B cell (primary cell): ENCODE measurements at regions not wholly inside any gene's neighbourhood (a gene's known extent, or its start where the extent isn't known, plus 50 kb on each side); places are given as distances from the start of the nearest gene placed in this dataset.

Experiments
- ATAC-seq: fragments of 200-7000 bp; cut with Tn5 transposase; one replicate; pipeline ENCODE4 v1.10.0; 2021; ENCODE audit warnings: low read depth, mild to moderate bottlenecking, moderate number of reproducible peaks, moderate library complexity
- CTCF ChIA-PET: fragments of 350-600 bp; sonication (Branson Sonifier 250); formaldehyde crosslinking; loops from one replicate; lab custom pipeline; 2021; ENCODE audit warnings: antibody characterized with exemption, inconsistent platforms; lab: Charles Lee
- POLR2A ChIA-PET: fragments of 350-600 bp; sonication (Branson Sonifier 250); formaldehyde crosslinking; loops from one replicate; lab custom pipeline; 2021; ENCODE audit warnings: antibody characterized with exemption; lab: Charles Lee
- DNase-seq: peaks from one replicate; pipeline ENCODE4 v3.0.0; 2013
- H2AFZ ChIP-seq: 2 replicates; pipeline ENCODE4 v1.6.1; 2012; ENCODE audit warnings: mild to moderate bottlenecking, low read depth, low read length; ENCODE audit not compliant: insufficient read depth, poor library complexity, severe bottlenecking
- H3K27ac ChIP-seq, 2 donors: 1 replicate in 1 of 2; 2 replicates in 1 of 2; pipeline ENCODE4 v1.5.1; 2012 to 2013; ENCODE audit warnings: low read length in 2 of 2, mild to moderate bottlenecking in 2 of 2, moderate library complexity in 1 of 2
- H3K27me3 ChIP-seq, 4 experiments: fragments of 200-600 bp in 1 of 4; sonication (generic) in 1 of 4; replicated peaks in 1 of 4; 1 replicate in 2 of 4; 2 replicates in 2 of 4; pipeline versions ENCODE4 v1.6.1 to v1.7.0; 2013 to 2016; ENCODE audit warnings: low read length in 3 of 4, mild to moderate bottlenecking in 2 of 4, mixed read lengths in 1 of 4, moderate library complexity in 1 of 4; ENCODE audit not compliant: insufficient read depth in 4 of 4, control insufficient read depth in 3 of 4; ENCODE audit errors: control extremely low read depth in 1 of 4
- H3K36me3 ChIP-seq, 2 experiments: replicated peaks in 1 of 2; 1 replicate in 1 of 2; 2 replicates in 1 of 2; pipeline versions ENCODE4 v1.6.1 to v1.7.1; 2013; ENCODE audit warnings: low read length in 1 of 2; ENCODE audit not compliant: insufficient read depth in 2 of 2, control insufficient read depth in 1 of 2; ENCODE audit errors: control extremely low read depth in 1 of 2, extremely low read depth in 1 of 2
- H3K4me1 ChIP-seq, 2 donors: fragments of 200-600 bp in 1 of 2; sonication (generic) in 1 of 2; 1 replicate in 1 of 2; 2 replicates in 1 of 2; pipeline versions ENCODE4 v1.5.1 to v1.6.1; 2013 to 2017; ENCODE audit warnings: low read length in 2 of 2; ENCODE audit not compliant: control insufficient read depth in 2 of 2, insufficient read depth in 2 of 2
- H3K4me2 ChIP-seq: replicated peaks from 2 replicates; pipeline ENCODE3; 2012; ENCODE audit warnings: mild to moderate bottlenecking, low read depth, low read length; ENCODE audit not compliant: poor library complexity, severe bottlenecking
- H3K4me3 ChIP-seq, 5 experiments: fragments of 200-600 bp in 1 of 5; sonication (generic) in 1 of 5; 1 replicate in 3 of 5; 2 replicates in 2 of 5; pipeline versions ENCODE4 v1.5.1 to v1.7.0; 2011 to 2016; ENCODE audit warnings: low read length in 4 of 5, mild to moderate bottlenecking in 4 of 5, low read depth in 2 of 5, control low read depth in 1 of 5, moderate library complexity in 1 of 5; ENCODE audit not compliant: insufficient read depth in 1 of 5; ENCODE audit errors: control extremely low read depth in 1 of 5, extremely low read depth in 1 of 5
- H3K79me2 ChIP-seq: fragments of 200-600 bp; sonication (generic); one replicate; pipeline ENCODE4 v1.6.0; 2016; ENCODE audit warnings: low read length; ENCODE audit not compliant: control insufficient read depth, insufficient read depth
- H3K9ac ChIP-seq: fragments of 200-600 bp; sonication (generic); 2 replicates; pipeline ENCODE4 v1.6.1; 2017; ENCODE audit warnings: mild to moderate bottlenecking, low read length, moderate library complexity
- H3K9me3 ChIP-seq, 3 donors: one replicate each; pipeline versions ENCODE4 v1.6.1 to v1.7.1; 2013; ENCODE audit warnings: low read length in 2 of 3; ENCODE audit not compliant: control insufficient read depth in 2 of 3, insufficient read depth in 1 of 3; ENCODE audit errors: control extremely low read depth in 1 of 3
- H4K20me1 ChIP-seq: 2 replicates; pipeline ENCODE4 v1.6.0; 2012; ENCODE audit warnings: mild to moderate bottlenecking, low read length; ENCODE audit not compliant: insufficient read depth, control insufficient read depth, poor library complexity, severe bottlenecking
- H3K27ac Mint-ChIP-seq: one replicate; pipeline ENCODE4 v1.8.0; 2021; ENCODE audit warnings: mixed read lengths
- H3K27me3 Mint-ChIP-seq: one replicate; pipeline ENCODE4 v1.8.0; 2021; ENCODE audit warnings: mixed read lengths
- H3K4me1 Mint-ChIP-seq: one replicate; pipeline ENCODE4 v1.8.0; 2021; ENCODE audit warnings: mixed read lengths
- H3K4me3 Mint-ChIP-seq: one replicate; pipeline ENCODE4 v1.8.0; 2021; ENCODE audit warnings: mixed read lengths
- H3K9me3 Mint-ChIP-seq: one replicate; pipeline ENCODE4 v1.8.0; 2022; ENCODE audit warnings: mixed read lengths; ENCODE audit not compliant: insufficient read depth
- CTCF ChIP-seq: fragments of 200-600 bp; IDR thresholded peaks from one replicate; pipeline ENCODE4 v1.8.0; 2022; ENCODE audit warnings: antibody characterized with exemption, mild to moderate bottlenecking
- EZH2 ChIP-seq: IDR thresholded peaks from 2 replicates; pipeline ENCODE4 v1.6.1; 2012; ENCODE audit warnings: borderline replicate concordance, low read depth, mild to moderate bottlenecking, moderate library complexity, low read length; ENCODE audit not compliant: insufficient read depth, poor library complexity, severe bottlenecking
- WGBS: methylation state at CpG from one replicate; pipeline ENCODE4 v1.1.5; 2013; ENCODE audit warnings: missing lambda C conversion rate; ENCODE audit not compliant: insufficient coverage; 5-methylcytosine and 5-hydroxymethylcytosine counted together
- intact Hi-C: fragments of 100-400 bp; cut with micrococcal nuclease; formaldehyde crosslinking; loops from one replicate; pipeline ENCODE4 v1.10.0; 2022

GRCh38 chr4:163768014-163768413, 273.5 kb downstream of the TMA16 start:
- H3K9ac ChIP-seq = no peak overlapping the region
- no peak overlapping the region for H3K4me2 ChIP-seq
- H3K27ac ChIP-seq = no peak overlapping the region
- Mint-ChIP-seq H3K27ac (no peak overlapping the region), H3K4me3 (no peak overlapping the region), H3K9me3 (no peaks in the 10 kb centered on the region), H3K27me3 (peaks cover 14% of the 10 kb centered on the region), H3K4me1 (no peaks in the 10 kb centered on the region)
- H3K9me3 ChIP-seq = no peaks in the 10 kb centered on the region
- WGBS = 80% methylated on average over 1 of the region's 3 CpGs
- H3K4me3 ChIP-seq = no peak overlapping the region
- H2AFZ ChIP-seq = no peak overlapping the region
- H3K4me1 ChIP-seq = no peaks in the 10 kb centered on the region
- intact Hi-C loops = no loop called here
- TF ChIP-seq EZH2 (no peak), CTCF (no peak)
- no peaks in the 10 kb centered on the region for H3K36me3 ChIP-seq
- H3K27me3 ChIP-seq = peaks cover 0 to 18% (median 2%) of the 10 kb centered on the region in 4 experiments
- no peaks in the 10 kb centered on the region for H4K20me1 ChIP-seq
- ATAC-seq (no peak), DNase-seq (no peak)
- ChIA-PET CTCF (interaction anchor here (1.2 kb wide), 1 partner anchor 10 kb away, joined by 4 read pairs; no protein-coding TSS in a partner anchor), POLR2A (no interaction called here)
- no peaks in the 10 kb centered on the region for H3K79me2 ChIP-seq

DNA sequence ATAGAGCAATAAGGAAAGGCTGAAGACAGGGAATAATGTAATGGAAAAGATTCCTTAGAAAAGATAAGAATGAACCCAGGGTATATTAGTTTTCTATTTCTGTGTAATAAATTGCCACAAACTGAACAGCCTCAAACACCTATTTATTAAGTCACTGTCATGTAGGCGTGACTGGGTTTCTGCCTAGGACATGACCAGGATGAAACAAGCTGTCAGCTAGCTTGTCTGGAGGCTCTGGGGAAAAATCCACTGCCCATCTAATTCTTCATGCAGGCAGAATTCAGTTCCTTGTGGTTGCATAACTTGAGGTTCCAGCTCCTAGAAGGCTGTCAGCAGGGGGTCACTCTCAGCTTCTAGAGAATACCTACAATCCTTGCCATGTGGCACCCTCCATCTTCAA, 277.7 kb downstream of the TMA16 start:
- POLR2A ChIA-PET = no interaction called here
- H3K27ac Mint-ChIP-seq = no peak overlapping the region
- H3K79me2 ChIP-seq = no peaks in the 10 kb centered on the region
- no peak overlapping the region for H3K27ac ChIP-seq
- H4K20me1 ChIP-seq = no peaks in the 10 kb centered on the region
- TF ChIP-seq EZH2 = no peak
- no peak for TF ChIP-seq CTCF
- H3K4me2 ChIP-seq = no peak overlapping the region
- H3K4me3 Mint-ChIP-seq = no peak overlapping the region
- H3K9me3 ChIP-seq = no peaks in the 10 kb centered on the region
- H3K27me3 ChIP-seq = peaks cover 0 to 3% (median 0%) of the 10 kb centered on the region in 4 experiments
- no peak for ATAC-seq
- H3K9ac ChIP-seq = no peak overlapping the region
- H3K36me3 ChIP-seq = no peaks in the 10 kb centered on the region
- intact Hi-C loops = no loop called here
- WGBS = 100% methylated on average over 1 of the region's 1 CpG
- CTCF ChIA-PET = no interaction called here
- DNase-seq = no peak
- H3K4me3 ChIP-seq = no peak overlapping the region
- no peak overlapping the region for H2AFZ ChIP-seq
- no peaks in the 10 kb centered on the region for H3K9me3 Mint-ChIP-seq
- H3K4me1 ChIP-seq = no peaks in the 10 kb centered on the region
- H3K27me3 Mint-ChIP-seq = peaks cover 22% of the 10 kb centered on the region
- no peaks in the 10 kb centered on the region for H3K4me1 Mint-ChIP-seq
